Activated T-cell treated with anti-CD3 and anti-CD28 coated beads, Interleukin-2, amount 50 U/mL, for 72 hours (primary cell): ENCODE measurements at regions not wholly inside any gene's neighbourhood (a gene's known extent, or its start where the extent isn't known, plus 50 kb on each side); places are given as distances from the start of the nearest gene placed in this dataset.

ENCODE experiments used
- ATAC-seq, 2 donors: fragments of 150-1000 bp; cut with Tn5 transposase; replicated peaks in 1 of 2; 2 replicates each; pipeline ENCODE4 v1.10.0; 2021; ENCODE audit warnings: moderate library complexity in 2 of 2, mild to moderate bottlenecking in 1 of 2
- DNase-seq, 2 donors: peaks; one replicate each; pipeline ENCODE4 v3.0.0; 2021 to 2022; ENCODE audit warnings: mixed read lengths in 1 of 2
- H3K27ac Mint-ChIP-seq: one replicate; pipeline ENCODE4 v1.8.0; 2022; ENCODE audit warnings: mild to moderate bottlenecking, moderate library complexity, mixed read lengths
- H3K27me3 Mint-ChIP-seq: one replicate; pipeline ENCODE4 v1.8.0; 2022; ENCODE audit warnings: low read depth, mixed read lengths
- H3K36me3 Mint-ChIP-seq, 2 donors: one replicate each; pipeline ENCODE4 v1.8.0; 2022; ENCODE audit warnings: mixed read lengths in 2 of 2, mild to moderate bottlenecking in 1 of 2; ENCODE audit not compliant: insufficient read depth in 2 of 2
- H3K4me1 Mint-ChIP-seq: one replicate; pipeline ENCODE4 v1.8.0; 2022; ENCODE audit warnings: low read depth, mixed read lengths
- H3K4me3 Mint-ChIP-seq, 2 donors: one replicate each; pipeline ENCODE4 v1.8.0; 2022; ENCODE audit warnings: mild to moderate bottlenecking in 2 of 2, mixed read lengths in 2 of 2, moderate library complexity in 2 of 2
- H3K9me3 Mint-ChIP-seq, 2 donors: one replicate each; pipeline ENCODE4 v1.8.0; 2022; ENCODE audit warnings: mixed read lengths in 2 of 2

DNA sequence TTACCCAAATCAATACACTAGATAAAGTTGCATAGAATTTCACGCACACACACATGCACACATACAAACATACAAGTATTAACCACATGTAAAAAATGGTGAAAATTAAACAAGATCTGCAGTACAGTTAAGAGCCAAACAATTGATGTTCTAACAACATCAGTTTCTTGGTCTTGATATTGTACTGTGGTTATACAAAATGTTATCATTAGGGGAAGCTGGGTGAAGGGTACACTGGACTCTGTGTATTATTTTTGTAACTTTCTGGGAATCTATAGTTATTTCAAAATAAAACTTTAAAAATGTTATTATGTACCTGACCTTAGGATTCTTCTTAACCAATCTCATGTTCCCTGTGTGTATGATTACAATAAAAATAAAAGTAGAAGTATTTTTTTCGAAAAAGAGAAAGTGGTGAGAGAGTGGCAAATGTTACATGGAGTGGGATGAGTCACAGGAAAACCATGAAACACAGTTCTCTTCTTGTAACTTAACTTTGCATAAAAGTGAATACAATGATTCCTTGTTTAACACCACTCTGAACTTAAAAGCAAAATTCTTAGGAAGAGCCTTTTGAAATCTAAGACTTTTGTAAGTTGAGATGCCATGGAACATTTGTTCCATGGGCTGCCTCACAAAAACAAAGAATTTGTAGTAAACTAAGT, 101.6 kb upstream of the RUNX1 start:
- peaks cover 68% of the 10 kb centered on the region for H3K4me1 Mint-ChIP-seq
- DNase-seq (no peak), ATAC-seq (peak; percentile 69 to 75)
- no peaks in the 10 kb centered on the region for H3K27me3 Mint-ChIP-seq
- H3K9me3 Mint-ChIP-seq = peaks cover 1 to 2% of the 10 kb centered on the region in 2 donors
- peak overlapping the region; percentile 36 to 71 for H3K4me3 Mint-ChIP-seq
- peak overlapping the region; percentile 92 for H3K27ac Mint-ChIP-seq
- peaks cover 3 to 17% of the 10 kb centered on the region in 2 donors for H3K36me3 Mint-ChIP-seq

DNA sequence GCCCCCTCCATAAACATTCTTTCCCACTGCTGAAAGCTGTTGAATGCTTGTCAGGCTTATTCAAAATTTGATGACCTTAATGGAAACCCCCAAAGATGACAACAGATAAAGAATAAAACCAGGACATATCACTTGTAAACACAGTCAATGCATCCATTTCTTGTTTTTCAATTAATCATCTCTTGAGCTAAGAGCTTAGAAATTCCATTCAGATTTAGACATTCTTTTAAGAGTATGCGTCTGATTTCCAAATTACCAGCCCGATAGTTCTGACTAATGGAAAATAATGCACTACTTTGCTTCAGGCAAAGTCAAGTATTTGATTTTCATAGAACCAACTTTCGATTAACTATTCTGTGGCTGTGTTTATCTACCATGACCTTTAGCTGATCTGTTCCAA, 100.6 kb upstream of the RUNX1 start:
- no peak for DNase-seq
- H3K9me3 Mint-ChIP-seq = peaks cover 0 to 2% of the 10 kb centered on the region in 2 donors
- H3K27ac Mint-ChIP-seq = peak overlapping the region; percentile 92
- peaks cover 3 to 17% of the 10 kb centered on the region in 2 donors for H3K36me3 Mint-ChIP-seq
- peak; percentile 38 to 50 for ATAC-seq
- H3K27me3 Mint-ChIP-seq = no peaks in the 10 kb centered on the region
- H3K4me1 Mint-ChIP-seq = peaks cover 71% of the 10 kb centered on the region
- H3K4me3 Mint-ChIP-seq = peak overlapping the region; percentile 36 to 71

DNA sequence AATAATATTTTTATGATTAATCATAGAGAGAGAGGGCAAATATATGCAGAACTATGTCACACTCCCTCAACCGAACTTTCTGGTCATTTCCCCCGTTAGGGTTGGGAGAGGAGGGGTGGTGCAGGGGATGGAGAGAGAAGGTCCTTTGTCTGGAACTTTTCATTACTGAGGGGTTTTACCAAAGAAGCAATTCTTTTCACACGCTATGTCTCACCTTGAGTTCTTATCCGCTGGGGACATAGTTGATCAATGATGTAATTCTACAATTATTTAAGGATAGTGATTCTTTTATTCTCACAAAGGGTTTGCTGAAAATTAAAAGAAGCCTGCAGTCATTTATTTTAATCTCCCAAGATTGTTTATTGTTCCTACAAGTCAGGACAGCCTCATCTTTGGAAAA, 98.3 kb upstream of the RUNX1 start:
- Mint-ChIP-seq H3K9me3 (peaks cover 0 to 2% of the 10 kb centered on the region in 2 donors), H3K4me3 (no peak overlapping the region), H3K27me3 (no peaks in the 10 kb centered on the region), H3K4me1 (peaks cover 69% of the 10 kb centered on the region), H3K27ac (no peak overlapping the region), H3K36me3 (peaks cover 3 to 17% of the 10 kb centered on the region in 2 donors)
- ATAC-seq (no peak), DNase-seq (no peak)

DNA sequence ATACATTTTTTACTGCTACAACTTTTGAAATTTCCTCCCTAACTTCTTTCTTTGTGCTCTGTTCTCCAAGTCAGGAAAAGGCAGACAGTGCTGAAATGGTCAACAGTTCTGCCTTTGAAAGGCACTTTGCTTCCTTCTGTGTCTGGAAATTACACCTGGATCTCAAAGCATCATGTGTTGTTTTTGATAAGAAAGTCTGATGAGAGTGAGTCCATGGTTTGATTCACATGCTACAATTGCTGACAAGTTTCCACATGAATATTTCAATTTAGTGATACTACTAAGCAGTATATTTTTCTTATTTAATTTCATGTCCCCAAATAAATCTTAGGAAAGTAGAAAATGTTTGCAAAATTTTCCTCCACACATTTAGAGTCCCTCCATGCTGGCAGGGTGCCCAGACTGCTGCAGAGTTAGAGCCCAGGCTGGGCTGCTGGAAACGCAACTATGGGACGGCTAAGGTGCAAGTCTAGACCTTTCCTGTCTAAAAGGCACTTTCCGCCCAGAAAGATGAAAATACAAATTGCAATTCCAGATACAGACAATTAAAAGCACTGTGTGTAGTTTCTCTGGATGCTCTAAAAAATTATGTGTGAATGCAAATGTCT, 96.6 kb upstream of the RUNX1 start:
- DNase-seq (no peak), ATAC-seq (no peak)
- peaks cover 0 to 2% of the 10 kb centered on the region in 2 donors for H3K9me3 Mint-ChIP-seq
- H3K36me3 Mint-ChIP-seq = peaks cover 2 to 13% of the 10 kb centered on the region in 2 donors
- no peak overlapping the region for H3K4me3 Mint-ChIP-seq
- H3K4me1 Mint-ChIP-seq = peaks cover 53% of the 10 kb centered on the region
- no peaks in the 10 kb centered on the region for H3K27me3 Mint-ChIP-seq
- H3K27ac Mint-ChIP-seq = no peak overlapping the region

DNA sequence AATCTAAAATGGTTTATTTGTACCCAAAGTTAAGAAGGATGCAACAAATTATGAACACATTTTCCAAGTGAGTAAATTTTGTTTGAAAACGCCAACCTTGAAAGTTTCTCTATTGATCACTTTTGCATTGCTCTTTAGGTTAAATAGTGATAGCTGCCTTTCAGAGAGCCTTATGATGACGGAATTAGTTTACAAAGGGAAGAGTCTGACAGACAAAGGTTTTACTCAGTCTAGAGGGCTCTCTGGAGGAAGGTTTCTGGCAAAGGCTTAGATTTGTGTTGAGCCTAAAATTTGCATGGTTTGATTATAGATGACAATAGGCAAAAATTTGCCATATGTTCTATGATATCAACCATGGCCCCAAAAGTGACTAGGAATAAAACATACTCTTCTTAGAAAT, 95.9 kb upstream of the RUNX1 start:
- peaks cover 0 to 6% of the 10 kb centered on the region in 2 donors for H3K36me3 Mint-ChIP-seq
- H3K4me3 Mint-ChIP-seq = peak overlapping the region in 1 of 2 donors; percentile 7
- H3K27ac Mint-ChIP-seq = no peak overlapping the region
- no peaks in the 10 kb centered on the region for H3K9me3 Mint-ChIP-seq
- peaks cover 53% of the 10 kb centered on the region for H3K4me1 Mint-ChIP-seq
- DNase-seq = no peak
- no peaks in the 10 kb centered on the region for H3K27me3 Mint-ChIP-seq
- peak in 1 of 2 donors; percentile 60 for ATAC-seq

DNA sequence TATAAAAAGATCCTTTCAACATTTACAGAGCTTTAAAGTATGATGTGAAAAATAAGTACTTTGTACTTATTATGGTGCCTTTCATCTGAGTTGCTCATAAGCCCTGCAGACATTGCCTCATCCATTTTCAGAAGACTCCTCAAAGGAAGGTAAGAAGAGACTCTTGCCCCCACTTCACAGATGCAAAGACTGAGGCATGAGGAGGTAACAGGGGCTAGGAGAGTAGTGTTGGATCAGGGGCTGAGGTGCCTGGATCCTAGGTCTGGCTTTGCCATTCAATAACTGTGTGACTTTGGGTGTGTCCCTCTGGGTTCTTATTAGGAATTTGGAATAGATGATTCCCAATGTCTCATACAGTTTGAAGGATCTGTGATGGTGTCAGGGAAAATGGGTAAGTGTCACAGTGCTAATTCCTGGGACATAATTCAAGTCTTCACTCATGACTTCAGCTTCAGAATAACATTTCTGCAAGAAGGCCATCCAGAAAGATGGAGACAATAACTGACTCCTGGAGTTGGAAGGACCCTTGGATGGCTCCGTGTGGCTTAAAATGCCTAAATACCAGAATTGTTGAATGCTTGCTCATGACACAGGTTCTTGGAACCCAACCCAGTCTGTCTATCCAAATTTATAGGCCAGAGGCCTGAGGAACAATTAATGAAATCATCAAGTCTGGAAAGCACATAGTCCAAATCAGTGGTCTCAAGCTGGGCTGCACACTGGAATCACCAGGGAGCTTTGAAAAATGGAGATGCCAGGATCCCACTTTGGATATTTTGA, 93.1 kb upstream of the RUNX1 start:
- no peaks in the 10 kb centered on the region for H3K27me3 Mint-ChIP-seq
- peaks cover 0 to 2% of the 10 kb centered on the region in 2 donors for H3K36me3 Mint-ChIP-seq
- H3K4me1 Mint-ChIP-seq = peaks cover 57% of the 10 kb centered on the region
- ATAC-seq (no peak), DNase-seq (no peak)
- H3K27ac Mint-ChIP-seq = no peak overlapping the region
- H3K4me3 Mint-ChIP-seq = no peak overlapping the region
- H3K9me3 Mint-ChIP-seq = no peaks in the 10 kb centered on the region

DNA sequence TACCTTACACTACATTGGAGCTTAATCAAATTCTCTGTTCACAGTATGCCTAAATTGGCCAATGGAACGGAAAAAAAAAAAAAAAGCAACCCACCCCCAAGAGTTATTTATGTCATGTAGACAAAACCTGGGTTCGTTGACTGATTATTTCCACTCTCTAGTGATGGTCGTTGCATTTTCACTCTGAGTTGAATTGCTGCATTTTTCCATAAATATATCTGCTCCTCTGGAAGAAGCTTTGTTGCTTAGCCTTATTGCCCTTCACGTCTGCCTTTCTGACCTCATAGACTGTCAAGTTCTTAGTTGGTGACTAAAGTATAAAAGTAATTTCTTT, 90.2 kb upstream of the RUNX1 start:
- peak; percentile 69 to 70 for ATAC-seq
- Mint-ChIP-seq H3K27me3 (no peaks in the 10 kb centered on the region), H3K27ac (peak overlapping the region; percentile 92)

DNA sequence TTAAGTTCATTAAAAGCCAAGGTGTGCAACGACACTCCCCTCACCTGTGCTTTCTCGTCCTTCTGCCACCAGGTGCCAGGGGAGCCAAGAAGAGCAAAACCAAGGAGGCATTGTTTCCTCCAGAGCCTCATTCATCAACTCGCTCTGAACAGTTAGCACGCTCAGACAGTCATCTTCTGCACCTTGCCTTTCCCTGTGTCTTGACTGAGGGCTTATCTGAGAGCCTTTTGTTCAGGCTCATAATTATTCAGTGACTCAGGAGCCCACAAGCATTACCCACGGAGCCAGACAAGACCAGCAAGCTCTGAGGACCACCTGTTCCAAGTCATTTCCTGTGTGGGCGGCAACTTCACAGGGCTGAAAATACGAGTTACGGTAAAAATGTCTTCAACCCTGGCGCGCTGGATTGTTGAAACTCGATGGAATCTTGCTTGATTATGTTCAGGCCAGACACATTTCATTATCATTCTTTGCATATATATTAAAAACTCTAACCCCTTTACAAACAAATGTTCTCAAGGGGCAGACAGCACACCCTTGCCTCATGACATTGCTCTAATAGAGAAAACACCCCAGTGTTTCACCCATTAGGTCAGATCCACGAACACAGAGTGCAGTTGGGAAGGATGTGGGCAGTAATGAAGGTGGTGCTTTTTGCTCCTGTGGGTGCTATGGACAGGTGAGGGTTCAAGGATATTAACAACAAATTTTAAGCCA, 89.7 kb upstream of the RUNX1 start:
- Mint-ChIP-seq H3K36me3 (peaks cover 0 to 2% of the 10 kb centered on the region in 2 donors), H3K4me3 (peak overlapping the region; percentile 70 to 80), H3K4me1 (peaks cover 51% of the 10 kb centered on the region), H3K27me3 (no peaks in the 10 kb centered on the region), H3K9me3 (no peaks in the 10 kb centered on the region), H3K27ac (peak overlapping the region; percentile 92)
- ATAC-seq = peak; percentile 88 to 89
- peak; percentile 62 to 71 for DNase-seq

More for the DNA sequence above, 90.2 kb upstream of the RUNX1 start:
- no peaks in the 10 kb centered on the region for H3K9me3 Mint-ChIP-seq
- peak; percentile 16 to 20 for DNase-seq
- H3K36me3 Mint-ChIP-seq = peaks cover 0 to 2% of the 10 kb centered on the region in 2 donors
- H3K4me1 Mint-ChIP-seq = peaks cover 48% of the 10 kb centered on the region
- H3K4me3 Mint-ChIP-seq = peak overlapping the region; percentile 70 to 80

DNA sequence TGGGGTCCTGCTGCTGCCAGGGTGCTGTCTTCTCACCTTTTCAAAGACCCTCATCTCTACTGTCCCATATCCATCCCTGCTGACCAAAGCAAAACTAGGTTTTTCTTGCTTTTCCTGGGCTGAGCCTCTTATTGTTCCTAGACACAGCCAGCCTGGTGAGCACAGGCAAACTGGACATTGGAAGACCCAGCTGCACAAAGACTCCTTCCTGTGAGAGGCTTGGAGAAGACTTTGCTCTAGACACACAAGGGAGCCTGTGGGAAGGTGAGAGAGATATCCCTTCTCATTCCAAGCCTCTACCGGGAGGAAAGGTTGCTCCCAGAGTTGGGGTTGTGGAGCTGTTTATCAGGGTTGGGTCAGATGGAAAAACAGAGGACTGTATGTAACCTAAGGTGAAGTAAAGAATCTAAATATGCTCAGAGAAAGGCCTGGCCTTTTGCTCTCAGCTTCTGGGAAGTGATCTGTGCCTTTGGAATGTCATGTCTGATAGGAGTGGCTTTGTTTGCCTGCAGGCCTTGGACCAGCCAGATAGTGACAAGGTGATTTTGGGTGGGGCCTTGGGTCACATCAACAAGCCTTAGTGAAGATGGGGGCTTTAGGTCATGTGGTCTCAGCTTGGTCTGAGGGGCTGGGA, 87.6 kb upstream of the RUNX1 start:
- ATAC-seq = no peak
- no peak for DNase-seq
- H3K4me1 Mint-ChIP-seq = peaks cover 51% of the 10 kb centered on the region
- H3K4me3 Mint-ChIP-seq = no peak overlapping the region
- H3K27me3 Mint-ChIP-seq = no peaks in the 10 kb centered on the region
- H3K9me3 Mint-ChIP-seq = peaks cover 0 to under 1% of the 10 kb centered on the region in 2 donors
- no peak overlapping the region for H3K27ac Mint-ChIP-seq
- H3K36me3 Mint-ChIP-seq = no peaks in the 10 kb centered on the region

DNA sequence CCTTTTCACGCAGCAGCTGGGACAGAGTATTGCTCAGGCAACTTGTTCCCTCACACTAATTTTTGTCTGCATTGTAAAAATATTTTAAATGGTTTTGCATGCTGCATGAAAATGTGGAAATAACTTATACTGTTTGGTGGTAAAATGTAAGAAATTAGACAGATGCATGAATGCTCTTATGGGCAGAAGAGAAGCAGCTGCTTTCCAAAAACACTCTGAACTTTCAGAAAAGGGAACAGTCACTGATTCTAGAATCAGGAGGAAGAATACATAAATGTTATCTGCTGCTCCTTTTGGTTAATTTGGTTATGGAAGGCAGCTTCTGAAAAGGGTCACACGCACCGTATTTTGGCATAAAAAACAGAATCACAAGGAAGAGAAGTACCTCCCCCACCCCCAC, 87.0 kb upstream of the RUNX1 start:
- no peak overlapping the region for H3K27ac Mint-ChIP-seq
- peaks cover 51% of the 10 kb centered on the region for H3K4me1 Mint-ChIP-seq
- H3K4me3 Mint-ChIP-seq = no peak overlapping the region
- H3K27me3 Mint-ChIP-seq = no peaks in the 10 kb centered on the region
- peaks cover 0 to 2% of the 10 kb centered on the region in 2 donors for H3K9me3 Mint-ChIP-seq
- DNase-seq (no peak), ATAC-seq (no peak)
- no peaks in the 10 kb centered on the region for H3K36me3 Mint-ChIP-seq

DNA sequence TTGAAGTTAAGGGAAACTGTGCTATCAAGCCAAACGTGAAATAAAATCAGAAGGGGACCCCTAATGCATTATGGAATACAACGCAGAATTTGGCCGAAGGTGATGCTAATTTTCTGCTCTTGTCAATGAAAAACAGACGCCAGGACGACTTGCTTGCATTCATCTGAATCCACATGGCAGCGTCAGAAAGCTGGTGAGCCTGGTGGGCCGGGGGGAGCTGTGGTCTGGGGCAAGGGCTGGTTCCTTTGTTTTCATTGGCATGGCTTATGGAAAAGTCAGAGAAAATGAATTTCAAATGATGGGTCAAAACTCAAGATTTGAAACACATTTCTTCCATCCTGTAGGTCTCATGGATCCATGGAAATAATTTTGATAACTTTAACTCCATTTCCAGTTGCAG, 86.4 kb upstream of the RUNX1 start:
- ATAC-seq = no peak
- Mint-ChIP-seq H3K4me1 (peaks cover 49% of the 10 kb centered on the region), H3K4me3 (no peak overlapping the region), H3K27ac (no peak overlapping the region), H3K9me3 (peaks cover 2 to 4% of the 10 kb centered on the region in 2 donors), H3K27me3 (no peaks in the 10 kb centered on the region), H3K36me3 (peaks cover 0 to 6% of the 10 kb centered on the region in 2 donors)
- no peak for DNase-seq

DNA sequence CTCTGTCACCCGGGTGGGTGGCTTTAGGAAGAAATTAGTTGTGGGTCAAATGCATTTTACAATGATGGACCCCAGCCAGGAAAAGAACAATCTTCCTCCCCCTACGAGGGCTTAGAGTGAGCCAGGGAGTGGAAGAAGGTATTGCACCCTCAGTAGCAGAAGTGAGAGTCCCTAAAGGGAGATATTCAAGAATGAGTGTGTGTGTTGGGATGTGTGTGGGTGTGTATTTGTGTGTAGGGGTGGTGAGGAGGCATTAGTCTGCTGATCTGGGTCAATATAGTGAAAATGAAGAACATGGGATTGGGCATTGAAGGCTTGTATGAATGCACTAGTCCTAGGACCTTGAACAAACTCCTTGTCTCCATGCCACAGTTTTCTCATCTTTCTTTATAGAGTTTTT, 85.2 kb upstream of the RUNX1 start:
- Mint-ChIP-seq H3K4me3 (no peak overlapping the region), H3K4me1 (peaks cover 38% of the 10 kb centered on the region), H3K36me3 (peaks cover 0 to 11% of the 10 kb centered on the region in 2 donors), H3K27ac (no peak overlapping the region), H3K9me3 (peaks cover 4 to 5% of the 10 kb centered on the region in 2 donors), H3K27me3 (no peaks in the 10 kb centered on the region)
- DNase-seq (no peak), ATAC-seq (no peak)
